Sigmoid colon (tissue), 6 donors: ENCODE measurements at regions not wholly inside any gene's neighbourhood (a gene's known extent, or its start where the extent isn't known, plus 50 kb on each side); places are given as distances from the start of the nearest gene placed in this dataset.

Source experiments
- DNase-seq: peaks from one replicate; pipeline ENCODE4 v3.0.0-alpha.2; 2019
- H3K27ac ChIP-seq, 4 donors: fragments of 200-600 bp; sonication (generic); one replicate each; pipeline ENCODE4 v1.5.1; 2016 to 2019; ENCODE audit warnings: mild to moderate bottlenecking in 1 of 4
- H3K27me3 ChIP-seq, 3 donors: fragments of 200-600 bp; sonication (generic); one replicate each; pipeline ENCODE4 v1.5.1; 2019; ENCODE audit warnings: mild to moderate bottlenecking in 1 of 3
- H3K36me3 ChIP-seq, 4 donors: fragments of 200-600 bp; sonication (generic); one replicate each; pipeline ENCODE4 v1.5.1; 2016 to 2019
- H3K4me1 ChIP-seq, 4 donors: fragments of 200-600 bp; sonication (generic); one replicate each; pipeline ENCODE4 v1.5.1; 2017 to 2019
- H3K4me3 ChIP-seq, 4 donors: fragments of 200-600 bp; sonication (generic); one replicate each; pipeline ENCODE4 v1.5.1; 2017 to 2019; ENCODE audit warnings: mild to moderate bottlenecking in 2 of 4, moderate library complexity in 1 of 4
- H3K9me3 ChIP-seq, 4 donors: fragments of 200-600 bp in 3 of 4; sonication (generic) in 3 of 4; one replicate each; pipeline versions ENCODE4 v1.5.1 to v1.6.1; 2013 to 2019
- CTCF ChIP-seq, 4 experiments: fragments of 450-650 bp in 3 of 4; fragments of 200-600 bp in 1 of 4; IDR thresholded peaks; one replicate each; pipeline ENCODE4 v1.5.1; 2016 to 2019; ENCODE audit warnings: antibody characterized with exemption in 4 of 4, mild to moderate bottlenecking in 3 of 4, moderate library complexity in 2 of 4
- EP300 ChIP-seq, 4 donors: sonication (generic); formaldehyde crosslinking; IDR thresholded peaks; one replicate each; pipeline ENCODE4 v1.6.1; 2017; ENCODE audit warnings: antibody characterized with exemption in 4 of 4
- POLR2A ChIP-seq, 2 donors: fragments of 450-650 bp; IDR thresholded peaks; one replicate each; pipeline ENCODE4 v1.6.1; 2016; ENCODE audit warnings: antibody characterized with exemption in 2 of 2, mild to moderate bottlenecking in 2 of 2, moderate library complexity in 2 of 2
- POLR2AphosphoS5 ChIP-seq, 4 donors: sonication (generic); formaldehyde crosslinking; IDR thresholded peaks; one replicate each; pipeline ENCODE4 v1.6.1; 2017; ENCODE audit warnings: antibody characterized with exemption in 4 of 4
- WGBS, 2 donors: extraction: QIAGEN DNeasy Blood & Tissue Kit; methylation state at CpG; one replicate each; pipeline ENCODE4 v1.1.7; 2013; 5-methylcytosine and 5-hydroxymethylcytosine counted together
- intact Hi-C: fragments of 100-400 bp; cut with DNase I; formaldehyde crosslinking; loops from one replicate; pipeline ENCODE4 v1.15.1; 2023
- donor health status: healthy with polysubstance abuse.
- donor health status: healthy.

GRCh38 chr3:195004512-195005250, 266.3 kb downstream of the XXYLT1 start:
- Histone ChIP-seq H3K9me3 (no peaks in the 10 kb centered on the region), H3K27ac (no peak overlapping the region), H3K36me3 (no peaks in the 10 kb centered on the region), H3K4me3 (no peak overlapping the region), H3K4me1 (peaks cover 0 to 4% (median 0%) of the 10 kb centered on the region in 4 donors), H3K27me3 (peaks cover 0 to 3% (median 0%) of the 10 kb centered on the region in 3 donors)
- TF ChIP-seq CTCF (IDR thresholded peaks at IDR 0.05) (no peak), POLR2AphosphoS5 (IDR thresholded peaks at IDR 0.05) (no peak), EP300 (IDR thresholded peaks at IDR 0.05) (no peak), POLR2A (IDR thresholded peaks at IDR 0.05) (no peak)
- WGBS, 2 donors, result 90 to 92% methylated on average over 9 of the region's 9 CpGs
- intact Hi-C loops, result loop anchor here (5.0 kb wide), 1 partner anchor 98 kb away; no protein-coding TSS in a partner anchor
- DNase-seq, result no peak

- no peak for DNase-seq
- Histone ChIP-seq H3K9me3 (no peaks in the 10 kb centered on the region), H3K27ac (no peak overlapping the region), H3K27me3 (peaks cover 0 to 3% (median 0%) of the 10 kb centered on the region in 3 donors), H3K4me3 (no peak overlapping the region), H3K4me1 (peaks cover 0 to 4% (median 0%) of the 10 kb centered on the region in 4 donors), H3K36me3 (no peaks in the 10 kb centered on the region)
- TF ChIP-seq CTCF (IDR thresholded peaks at IDR 0.05) (no peak), EP300 (IDR thresholded peaks at IDR 0.05) (no peak), POLR2AphosphoS5 (IDR thresholded peaks at IDR 0.05) (no peak), POLR2A (IDR thresholded peaks at IDR 0.05) (no peak)
- intact Hi-C loops, result no loop called here
- WGBS, 2 donors, result 66 to 89% methylated on average over 7 of the region's 7 CpGs
Measured at GRCh38 chr3:195005251-195005620, 265.7 kb downstream of the XXYLT1 start.

GRCh38 chr3:195005759-195006510, 265.0 kb downstream of the XXYLT1 start:
- Histone ChIP-seq H3K4me1 (peaks cover 0 to 4% (median 0%) of the 10 kb centered on the region in 4 donors), H3K27ac (no peak overlapping the region), H3K27me3 (peaks cover 0 to 3% (median 0%) of the 10 kb centered on the region in 3 donors), H3K9me3 (no peaks in the 10 kb centered on the region), H3K36me3 (no peaks in the 10 kb centered on the region), H3K4me3 (no peak overlapping the region)
- intact Hi-C loops, result no loop called here
- no peak for TF ChIP-seq POLR2A (IDR thresholded peaks at IDR 0.05)
- DNase-seq, result no peak
- 88 to 91% methylated on average over 18 of the region's 18 CpGs for WGBS, 2 donors

GRCh38 chr3:195007151-195007550, 263.8 kb downstream of the XXYLT1 start:
- WGBS, 2 donors, result 87 to 91% methylated on average over 5 of the region's 5 CpGs
- intact Hi-C loops, result no loop called here

GRCh38 chr3:195007766-195008165, 263.2 kb downstream of the XXYLT1 start:
- peak; percentile 15 for DNase-seq
- 51 to 68% methylated on average over 4 of the region's 4 CpGs for WGBS, 2 donors
- TF ChIP-seq EP300 (IDR thresholded peaks at IDR 0.05), result no peak
- no peak for TF ChIP-seq CTCF (IDR thresholded peaks at IDR 0.05)
- TF ChIP-seq POLR2AphosphoS5 (IDR thresholded peaks at IDR 0.05), result no peak
- TF ChIP-seq POLR2A (IDR thresholded peaks at IDR 0.05), result no peak
- no peaks in the 10 kb centered on the region for H3K9me3 ChIP-seq
- no peaks in the 10 kb centered on the region for H3K4me1 ChIP-seq
- H3K4me3 ChIP-seq, result no peak overlapping the region
- intact Hi-C loops, result no loop called here
- no peaks in the 10 kb centered on the region for H3K36me3 ChIP-seq
- peaks cover 0 to 3% (median 0%) of the 10 kb centered on the region in 3 donors for H3K27me3 ChIP-seq
- no peak overlapping the region for H3K27ac ChIP-seq

More at GRCh38 chr3:195007151-195007550, 263.8 kb downstream of the XXYLT1 start:
- Histone ChIP-seq H3K4me3 (no peak overlapping the region), H3K36me3 (no peaks in the 10 kb centered on the region), H3K27me3 (peaks cover 0 to 3% (median 0%) of the 10 kb centered on the region in 3 donors), H3K4me1 (peaks cover 0 to under 1% (median 0%) of the 10 kb centered on the region in 4 donors), H3K27ac (no peak overlapping the region), H3K9me3 (no peaks in the 10 kb centered on the region)
- no peak for TF ChIP-seq EP300 (IDR thresholded peaks at IDR 0.05)
- TF ChIP-seq POLR2A (IDR thresholded peaks at IDR 0.05), result no peak
- no peak for DNase-seq
